ENCODE measurements at regions not wholly inside any gene's neighbourhood (a gene's known extent, or its start where the extent isn't known, plus 50 kb on each side); places are given as distances from the start of the nearest gene placed in this dataset.

DNA sequence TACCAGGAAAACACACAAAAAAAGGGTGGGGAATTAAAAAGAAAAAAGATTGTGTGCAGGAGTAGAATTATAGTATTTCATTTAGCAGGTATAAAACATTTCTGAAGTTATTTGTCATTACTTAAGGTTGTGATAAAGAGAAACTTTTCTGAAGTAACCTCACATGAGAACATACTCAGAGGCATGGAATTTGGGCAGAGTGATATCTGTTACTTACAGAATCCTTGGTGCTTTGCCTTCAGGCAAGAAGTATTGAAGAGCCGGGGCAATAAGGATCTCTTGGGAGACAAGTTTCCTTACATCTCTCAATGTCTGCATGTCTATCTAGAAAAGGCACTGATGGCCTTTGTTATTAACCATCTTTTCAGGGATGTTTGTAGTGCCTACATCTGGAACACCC is 179.7 kb upstream of the ROBO1 start:
- in situ Hi-C loops (cut with HindIII; ENCODE audit: low pct_unique_long_range_greater_than_20kb, low sequenced_read_pairs), result no loop called here
- no peak for DNase-seq (ENCODE audit: low read depth in 1 of 2, low spot score in 1 of 2)
- TF ChIP-seq JUND (IDR thresholded peaks at IDR 0.05; ENCODE audit: low read depth), result no peak

DNA sequence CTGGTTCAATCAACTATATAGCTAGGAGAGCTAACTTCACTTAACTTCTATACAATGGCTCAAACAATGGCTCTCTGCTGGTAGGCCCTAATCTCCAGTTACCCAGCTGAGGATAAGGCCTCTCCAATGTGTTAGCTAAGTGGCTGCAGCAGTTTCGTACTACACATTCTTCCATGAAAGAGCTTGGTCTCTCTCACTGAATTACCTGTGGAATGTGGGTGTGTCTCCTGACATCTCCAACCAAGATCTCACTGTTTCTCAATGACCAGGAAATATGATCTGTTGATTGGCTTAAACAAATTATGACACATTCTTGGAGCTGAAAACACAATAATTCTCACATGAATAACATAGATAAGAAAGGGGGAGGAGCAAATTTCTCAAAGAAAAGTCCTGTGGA is 169.8 kb upstream of the ROBO1 start:
- in situ Hi-C loops (cut with HindIII; ENCODE audit: low pct_unique_long_range_greater_than_20kb, low sequenced_read_pairs), result no loop called here
- DNase-seq (ENCODE audit: low read depth in 1 of 2, low spot score in 1 of 2), result peak in 1 of 2 experiments; percentile 58
- no peak for TF ChIP-seq JUND (IDR thresholded peaks at IDR 0.05; ENCODE audit: low read depth)

- no peak for TF ChIP-seq JUND (IDR thresholded peaks at IDR 0.05; ENCODE audit: low read depth)
- in situ Hi-C loops (cut with HindIII; ENCODE audit: low pct_unique_long_range_greater_than_20kb, low sequenced_read_pairs), result no loop called here
- DNase-seq (ENCODE audit: low read depth in 1 of 2, low spot score in 1 of 2), result no peak
Measured at GRCh38 chr3:79930196-79930595, 162.4 kb upstream of the ROBO1 start.

- DNase-seq (ENCODE audit: low read depth in 1 of 2, low spot score in 1 of 2), result no peak
- in situ Hi-C loops (cut with HindIII; ENCODE audit: low pct_unique_long_range_greater_than_20kb, low sequenced_read_pairs), result no loop called here
- TF ChIP-seq JUND (IDR thresholded peaks at IDR 0.05; ENCODE audit: low read depth), result no peak
Measured at GRCh38 chr3:79928687-79929408, 161.1 kb upstream of the ROBO1 start.

DNA sequence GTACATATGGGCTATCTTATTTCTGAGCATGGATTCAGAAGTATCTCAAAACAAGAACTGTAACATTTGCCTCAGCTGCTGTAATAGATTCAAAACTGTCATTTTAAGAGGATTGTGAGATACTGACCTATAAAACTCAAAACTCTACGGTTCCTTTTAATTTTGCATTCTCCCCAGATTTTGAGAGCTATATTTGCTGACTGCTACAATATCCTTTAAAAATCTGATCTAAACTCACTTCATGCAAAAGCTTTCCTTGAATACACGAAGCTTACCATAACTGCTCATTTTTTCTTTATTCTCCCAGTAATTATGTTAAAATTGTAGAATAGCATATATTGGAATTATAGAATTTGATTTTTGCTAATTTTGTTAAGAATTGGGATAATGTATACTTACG is 158.7 kb upstream of the ROBO1 start:
- in situ Hi-C loops (cut with HindIII; ENCODE audit: low pct_unique_long_range_greater_than_20kb, low sequenced_read_pairs), result no loop called here

DNA sequence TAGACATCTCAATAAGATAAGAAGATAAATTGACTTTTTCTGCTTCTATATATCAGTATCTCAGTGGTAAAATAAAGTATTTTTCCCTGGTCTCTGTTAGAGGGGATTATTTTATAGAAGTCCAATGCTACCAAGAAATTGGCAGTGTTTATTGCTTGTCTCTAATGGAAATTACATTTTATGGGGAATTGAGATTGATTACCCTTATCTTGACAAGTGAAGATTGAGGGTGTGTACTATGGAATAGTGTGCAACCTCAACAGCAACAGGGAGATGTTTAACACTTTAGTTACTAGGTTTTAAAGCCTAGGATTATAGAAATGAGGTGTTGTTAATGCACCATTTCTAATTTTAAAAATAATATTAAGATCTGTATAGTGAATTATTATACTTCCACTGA is 154.8 kb upstream of the ROBO1 start:
- TF ChIP-seq JUND (IDR thresholded peaks at IDR 0.05; ENCODE audit: low read depth), result no peak
- in situ Hi-C loops (cut with HindIII; ENCODE audit: low pct_unique_long_range_greater_than_20kb, low sequenced_read_pairs), result no loop called here
- DNase-seq (ENCODE audit: low read depth in 1 of 2, low spot score in 1 of 2), result no peak

More for the DNA sequence above, 158.7 kb upstream of the ROBO1 start:
- no peak for TF ChIP-seq JUND (IDR thresholded peaks at IDR 0.05; ENCODE audit: low read depth)
- no peak for DNase-seq (ENCODE audit: low read depth in 1 of 2, low spot score in 1 of 2)

DNA sequence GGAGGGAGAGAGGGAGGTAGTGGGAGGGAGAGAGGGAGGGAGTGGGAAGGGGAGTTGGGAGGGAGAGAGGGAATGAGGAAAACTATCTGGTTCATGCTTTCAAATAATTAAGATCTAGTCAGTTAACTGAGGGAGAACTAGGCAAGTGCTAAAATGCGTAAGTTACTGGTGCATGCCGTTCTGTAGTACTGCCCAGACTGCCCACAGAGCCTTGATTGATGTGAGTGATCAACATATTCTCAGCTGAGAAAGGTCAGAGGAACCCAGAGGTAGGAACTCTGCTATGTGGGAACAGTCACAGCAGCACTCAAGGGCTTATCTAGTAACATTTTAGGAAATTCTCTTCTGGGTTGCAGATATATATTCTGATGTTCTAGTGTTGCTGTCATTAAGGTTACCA is 149.8 kb upstream of the ROBO1 start:
- no peak for DNase-seq (ENCODE audit: low read depth in 1 of 2, low spot score in 1 of 2)
- no peak for TF ChIP-seq JUND (IDR thresholded peaks at IDR 0.05; ENCODE audit: low read depth)
- in situ Hi-C loops (cut with HindIII; ENCODE audit: low pct_unique_long_range_greater_than_20kb, low sequenced_read_pairs), result no loop called here

- TF ChIP-seq JUND (IDR thresholded peaks at IDR 0.05; ENCODE audit: low read depth), result no peak
- in situ Hi-C loops (cut with HindIII; ENCODE audit: low pct_unique_long_range_greater_than_20kb, low sequenced_read_pairs), result no loop called here
- no peak for DNase-seq (ENCODE audit: low read depth in 1 of 2, low spot score in 1 of 2)
Measured at GRCh38 chr3:79910337-79910736, 142.5 kb upstream of the ROBO1 start.

DNA sequence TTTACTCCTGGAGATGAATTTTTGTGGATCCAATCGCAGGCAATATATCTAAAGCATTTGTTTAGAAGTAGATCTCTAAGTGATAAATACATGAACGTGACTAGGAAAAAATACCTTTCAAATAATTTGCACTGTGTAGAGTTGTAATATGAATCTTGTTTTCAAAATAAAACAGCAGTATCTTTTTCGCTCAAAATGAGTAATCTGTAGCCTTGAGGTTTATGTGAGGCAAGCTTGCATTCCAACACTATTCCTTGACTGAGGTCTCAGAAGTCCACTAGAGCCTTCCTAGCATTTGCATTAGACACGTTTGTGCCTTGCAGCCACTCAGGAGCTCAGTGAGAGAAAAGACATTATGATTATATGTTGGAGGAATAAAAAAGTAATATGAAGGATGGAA is 138.3 kb upstream of the ROBO1 start:
- no peak for DNase-seq (ENCODE audit: low read depth in 1 of 2, low spot score in 1 of 2)
- no peak for TF ChIP-seq JUND (IDR thresholded peaks at IDR 0.05; ENCODE audit: low read depth)
- in situ Hi-C loops (cut with HindIII; ENCODE audit: low pct_unique_long_range_greater_than_20kb, low sequenced_read_pairs), result no loop called here

DNA sequence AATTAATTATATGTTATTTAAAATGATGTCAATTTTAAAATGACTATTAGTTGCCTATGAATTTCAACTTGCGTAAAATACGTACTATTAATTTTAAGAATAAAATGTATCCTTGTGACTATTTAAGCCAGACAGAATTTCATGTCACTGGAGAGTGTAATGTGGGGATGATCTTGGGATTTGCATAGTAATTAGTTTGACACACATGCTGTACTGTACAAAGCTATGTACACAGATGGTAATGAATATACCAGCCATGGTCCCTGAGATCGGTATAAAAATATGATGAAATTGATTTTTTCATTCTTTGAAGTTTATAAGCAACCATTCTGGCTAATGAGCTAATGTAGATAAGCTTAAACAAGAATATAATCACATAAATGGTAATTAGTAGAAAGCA is 134.4 kb upstream of the ROBO1 start:
- DNase-seq (ENCODE audit: low read depth in 1 of 2, low spot score in 1 of 2), result no peak
- no peak for TF ChIP-seq JUND (IDR thresholded peaks at IDR 0.05; ENCODE audit: low read depth)
- in situ Hi-C loops (cut with HindIII; ENCODE audit: low pct_unique_long_range_greater_than_20kb, low sequenced_read_pairs), result no loop called here

GRCh38 chr3:79898907-79899306 is 131.1 kb upstream of the ROBO1 start:
- in situ Hi-C loops (cut with HindIII; ENCODE audit: low pct_unique_long_range_greater_than_20kb, low sequenced_read_pairs), result no loop called here
- no peak for DNase-seq (ENCODE audit: low read depth in 1 of 2, low spot score in 1 of 2)

DNA sequence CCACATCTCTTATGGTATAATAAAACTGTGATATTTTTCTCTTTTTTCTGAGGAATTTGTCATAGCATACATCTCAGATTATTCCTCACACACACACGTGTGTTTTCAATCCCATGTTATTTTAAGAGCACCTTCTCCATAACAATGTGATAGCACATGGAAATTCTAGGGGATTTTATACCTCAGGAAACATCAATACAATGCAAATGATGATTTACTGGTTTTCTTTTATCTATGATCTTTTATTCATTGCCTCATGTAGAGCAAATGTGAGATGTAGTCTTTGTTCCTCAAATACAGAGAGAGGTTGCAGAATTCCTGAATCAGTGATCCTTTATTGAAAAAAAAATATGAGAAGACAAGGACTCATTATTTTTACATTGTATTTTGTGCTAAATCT is 128.3 kb upstream of the ROBO1 start:
- no peak for TF ChIP-seq JUND (IDR thresholded peaks at IDR 0.05; ENCODE audit: low read depth)
- in situ Hi-C loops (cut with HindIII; ENCODE audit: low pct_unique_long_range_greater_than_20kb, low sequenced_read_pairs), result no loop called here
- no peak for DNase-seq (ENCODE audit: low read depth in 1 of 2, low spot score in 1 of 2)

More at GRCh38 chr3:79898907-79899306, 131.1 kb upstream of the ROBO1 start:
- no peak for TF ChIP-seq JUND (IDR thresholded peaks at IDR 0.05; ENCODE audit: low read depth)

DNA sequence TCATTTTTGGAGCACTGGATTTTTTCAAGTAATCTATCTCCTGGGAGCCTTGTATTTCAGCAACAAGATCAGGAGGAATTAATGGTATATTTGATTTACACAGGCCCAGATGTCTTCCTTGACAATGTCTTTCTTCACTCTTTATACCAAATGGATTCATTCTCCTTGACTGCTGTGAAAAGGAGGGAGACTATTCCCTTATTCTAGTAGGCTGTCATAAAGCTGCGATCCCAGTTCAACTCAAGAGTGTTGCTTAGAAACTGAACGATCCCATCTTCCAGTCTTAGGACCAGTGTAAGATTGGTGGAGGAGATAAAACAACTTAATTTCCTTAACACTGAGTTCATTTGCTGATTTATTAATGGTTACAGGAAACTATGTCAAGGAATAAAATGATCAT is 119.4 kb upstream of the ROBO1 start:
- in situ Hi-C loops (cut with HindIII; ENCODE audit: low pct_unique_long_range_greater_than_20kb, low sequenced_read_pairs), result no loop called here
- no peak for DNase-seq (ENCODE audit: low read depth in 1 of 2, low spot score in 1 of 2)
- TF ChIP-seq JUND (IDR thresholded peaks at IDR 0.05; ENCODE audit: low read depth), result no peak

DNA sequence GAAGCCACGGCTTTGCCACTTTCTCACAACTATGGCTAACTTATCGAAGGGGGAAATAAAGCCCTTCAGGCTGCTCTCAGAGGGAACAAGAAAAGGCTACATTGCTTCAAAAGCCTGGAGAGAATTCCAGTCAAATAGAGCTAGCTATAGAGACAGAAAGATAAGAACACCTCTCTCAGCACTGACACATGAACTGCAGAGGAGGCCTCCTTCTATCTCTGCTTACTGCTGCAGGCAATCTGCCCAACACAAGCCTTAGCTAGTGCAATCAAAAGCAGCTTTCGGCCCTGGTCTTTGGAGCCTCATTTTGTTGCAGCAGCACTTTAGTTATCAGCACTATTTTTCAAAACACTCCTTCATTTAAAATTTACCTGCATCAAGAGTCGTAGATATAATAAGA is 118.4 kb upstream of the ROBO1 start:
- no peak for DNase-seq (ENCODE audit: low read depth in 1 of 2, low spot score in 1 of 2)
- in situ Hi-C loops (cut with HindIII; ENCODE audit: low pct_unique_long_range_greater_than_20kb, low sequenced_read_pairs), result no loop called here
- no peak for TF ChIP-seq JUND (IDR thresholded peaks at IDR 0.05; ENCODE audit: low read depth)
